AG10803 (cell line): ENCODE measurements at regions not wholly inside any gene's neighbourhood (a gene's known extent, or its start where the extent isn't known, plus 50 kb on each side); places are given as distances from the start of the nearest gene placed in this dataset.

Experiments
- DNase-seq: peaks from one replicate; pipeline ENCODE4 v3.0.0; 2010; ENCODE audit warnings: low read depth
- H3K4me3 ChIP-seq: 2 replicates; pipeline ENCODE4 v1.5.1; 2011; ENCODE audit warnings: mild to moderate bottlenecking, low read length, control low read depth
- TF ChIP-seq, protein P1 (sequence below): conservative IDR thresholded peaks from 2 replicates; pipeline ENCODE4 v1.5.1; 2011; ENCODE audit warnings: mild to moderate bottlenecking, low read length, control low read depth, inconsistent platforms

DNA sequence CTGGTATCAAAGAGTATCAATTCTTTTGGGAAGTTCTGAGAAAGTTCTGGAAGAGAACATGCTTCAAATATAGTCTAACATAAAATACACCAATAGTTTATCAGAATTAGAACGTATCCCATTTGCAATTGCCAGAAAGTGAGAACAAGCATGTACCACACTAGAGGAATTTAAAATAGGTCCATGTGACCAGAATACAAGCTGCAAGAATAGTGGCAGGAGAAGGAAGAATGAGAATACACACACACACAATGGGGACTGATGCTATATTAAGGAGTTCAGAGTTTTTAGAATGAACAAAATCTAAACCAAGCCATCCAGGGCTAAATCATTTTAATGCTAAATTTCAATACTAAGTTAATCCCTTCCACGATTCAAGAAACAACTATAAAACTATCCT is 99.1 kb upstream of the TMEM168 start:
- TF ChIP-seq, protein P1, sequence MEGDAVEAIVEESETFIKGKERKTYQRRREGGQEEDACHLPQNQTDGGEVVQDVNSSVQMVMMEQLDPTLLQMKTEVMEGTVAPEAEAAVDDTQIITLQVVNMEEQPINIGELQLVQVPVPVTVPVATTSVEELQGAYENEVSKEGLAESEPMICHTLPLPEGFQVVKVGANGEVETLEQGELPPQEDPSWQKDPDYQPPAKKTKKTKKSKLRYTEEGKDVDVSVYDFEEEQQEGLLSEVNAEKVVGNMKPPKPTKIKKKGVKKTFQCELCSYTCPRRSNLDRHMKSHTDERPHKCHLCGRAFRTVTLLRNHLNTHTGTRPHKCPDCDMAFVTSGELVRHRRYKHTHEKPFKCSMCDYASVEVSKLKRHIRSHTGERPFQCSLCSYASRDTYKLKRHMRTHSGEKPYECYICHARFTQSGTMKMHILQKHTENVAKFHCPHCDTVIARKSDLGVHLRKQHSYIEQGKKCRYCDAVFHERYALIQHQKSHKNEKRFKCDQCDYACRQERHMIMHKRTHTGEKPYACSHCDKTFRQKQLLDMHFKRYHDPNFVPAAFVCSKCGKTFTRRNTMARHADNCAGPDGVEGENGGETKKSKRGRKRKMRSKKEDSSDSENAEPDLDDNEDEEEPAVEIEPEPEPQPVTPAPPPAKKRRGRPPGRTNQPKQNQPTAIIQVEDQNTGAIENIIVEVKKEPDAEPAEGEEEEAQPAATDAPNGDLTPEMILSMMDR, result no peak
- no peak overlapping the region for H3K4me3 ChIP-seq
- no peak for DNase-seq

DNA sequence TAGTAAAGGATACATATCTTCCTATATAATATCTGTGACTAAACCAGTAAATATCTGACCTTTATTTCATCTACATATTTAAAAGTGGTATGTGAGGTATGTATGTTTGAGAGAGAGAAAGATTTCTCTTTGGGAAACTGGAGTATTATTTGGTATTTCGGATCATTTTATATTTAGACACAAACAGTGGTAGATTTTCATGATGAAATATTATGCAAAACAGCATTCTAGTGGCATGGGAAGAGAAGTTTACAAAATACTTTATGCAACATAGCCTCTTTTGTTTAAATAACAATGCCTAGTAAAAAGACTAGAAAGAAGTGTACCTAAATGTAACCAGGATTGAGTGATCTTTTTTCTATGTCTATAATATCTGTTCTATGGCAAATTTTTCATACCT is 98.6 kb upstream of the TMEM168 start:
- no peak for DNase-seq
- no peak overlapping the region for H3K4me3 ChIP-seq
- TF ChIP-seq, protein P1, result no peak

DNA sequence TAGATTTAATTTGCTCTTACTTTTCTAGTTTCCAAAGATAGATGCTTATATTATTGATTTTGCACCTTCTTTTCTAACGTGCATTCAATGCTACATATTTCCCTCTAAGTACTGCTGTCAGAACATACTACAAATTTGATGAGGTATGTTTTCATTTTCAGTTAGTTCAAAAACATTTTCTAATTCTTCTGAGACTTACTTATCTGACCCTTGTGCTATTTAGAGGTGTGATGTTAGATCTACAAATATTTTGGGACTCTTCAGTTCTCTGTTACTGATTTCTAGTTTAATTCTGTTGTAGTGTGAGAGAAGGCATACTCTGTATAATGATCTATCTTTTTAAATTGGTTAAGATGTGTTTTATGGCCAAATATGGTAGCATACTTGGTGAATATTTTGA is 97.8 kb upstream of the TMEM168 start:
- no peak for DNase-seq
- TF ChIP-seq, protein P1, result no peak
- no peak overlapping the region for H3K4me3 ChIP-seq

DNA sequence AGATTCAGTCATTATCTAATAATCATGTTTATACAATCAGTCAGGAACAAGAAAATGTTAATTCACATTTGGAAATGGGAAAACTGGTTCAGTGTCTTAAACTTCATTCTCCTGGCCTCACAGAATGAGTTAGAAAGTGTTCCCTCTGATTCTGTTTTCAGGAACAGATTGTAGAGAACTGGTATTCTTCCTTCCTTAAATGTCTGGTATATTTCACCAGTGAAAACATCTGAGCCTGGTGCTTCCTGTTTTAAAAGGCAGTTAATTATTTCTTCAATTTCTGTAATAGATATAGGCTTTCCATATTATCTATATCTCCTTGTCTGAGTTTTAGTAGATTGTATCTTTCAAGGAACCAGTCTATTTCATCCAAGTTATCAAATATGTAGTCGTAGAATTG is 97.1 kb upstream of the TMEM168 start:
- DNase-seq, result no peak
- TF ChIP-seq, protein P1, result no peak

DNA sequence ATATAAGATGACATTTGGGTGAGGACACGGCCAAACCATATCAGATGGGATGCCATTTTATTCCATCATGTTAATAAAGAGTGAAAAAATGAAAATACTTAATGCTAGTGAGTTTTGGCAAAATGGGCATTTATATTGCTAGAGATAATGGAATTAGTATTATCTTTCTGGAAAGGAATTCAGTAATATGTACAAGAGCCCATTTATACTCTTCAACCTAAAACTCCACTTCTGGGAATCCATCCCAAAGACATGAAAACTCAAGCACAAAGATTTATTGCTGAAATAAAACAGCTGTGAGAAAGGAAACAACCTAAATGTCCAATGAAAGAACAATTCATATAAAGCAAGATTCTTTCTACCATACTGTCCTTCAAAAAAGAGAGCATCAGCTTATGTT is 96.0 kb upstream of the TMEM168 start:
- TF ChIP-seq, protein P1, result no peak
- no peak overlapping the region for H3K4me3 ChIP-seq
- DNase-seq, result no peak

More for the DNA sequence above, 97.1 kb upstream of the TMEM168 start:
- H3K4me3 ChIP-seq, result no peak overlapping the region

DNA sequence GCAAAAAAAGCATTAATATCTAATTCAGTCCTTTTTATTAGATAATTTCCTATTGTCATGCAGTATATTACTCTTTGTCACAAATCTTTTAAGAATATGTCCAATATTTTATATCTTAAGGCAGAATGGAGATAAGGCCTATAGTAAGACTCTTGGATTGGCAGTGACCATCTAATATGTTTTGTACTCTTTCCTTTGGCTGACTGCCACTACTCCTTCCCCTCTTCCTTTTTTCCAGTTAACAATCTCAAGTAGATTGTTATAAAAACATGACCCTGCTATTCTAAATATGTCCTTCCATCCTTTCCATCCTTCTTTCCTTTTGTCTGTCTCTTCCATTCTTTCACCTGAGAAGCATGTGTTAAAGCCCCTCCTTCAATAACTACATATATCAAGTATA is 92.8 kb upstream of the TMEM168 start:
- TF ChIP-seq, protein P1, result no peak

DNA sequence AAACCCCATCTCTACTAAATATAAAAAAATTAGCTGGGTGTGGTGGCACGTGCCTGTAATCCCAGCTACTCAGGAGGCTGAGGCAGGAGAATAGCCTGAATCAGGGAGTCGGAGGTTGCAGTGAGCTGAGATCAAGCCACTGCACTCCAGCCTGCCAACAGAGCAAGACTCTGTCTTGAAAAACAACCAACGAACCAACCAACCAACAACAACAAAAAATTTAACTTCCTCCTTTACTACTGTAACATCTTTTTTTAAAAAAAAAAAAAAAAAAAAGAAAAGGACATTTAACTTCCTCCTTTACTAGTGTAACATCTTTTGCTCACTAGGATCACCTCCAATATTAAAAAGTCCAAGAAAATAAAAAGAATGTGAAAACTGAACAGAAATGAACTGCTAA is 92.3 kb upstream of the TMEM168 start:
- H3K4me3 ChIP-seq, result no peak overlapping the region
- DNase-seq, result no peak
- TF ChIP-seq, protein P1, result no peak

More for the DNA sequence above, 92.8 kb upstream of the TMEM168 start:
- H3K4me3 ChIP-seq, result no peak overlapping the region
- no peak for DNase-seq
